K562 (cell line): ENCODE measurements at regions not wholly inside any gene's neighbourhood (a gene's known extent, or its start where the extent isn't known, plus 50 kb on each side); places are given as distances from the start of the nearest gene placed in this dataset.

Experiments
- ARID1B ChIP-seq: fragments of 450-650 bp; IDR thresholded peaks from 2 replicates; pipeline ENCODE4 v1.6.1; 2016; ENCODE audit warnings: antibody characterized with exemption, mild to moderate bottlenecking, inconsistent platforms
- C11orf30 ChIP-seq: fragments of 450-650 bp; IDR thresholded peaks from 2 replicates; pipeline ENCODE4 v1.6.1; 2016; ENCODE audit warnings: low read depth, mild to moderate bottlenecking
- CHD4 ChIP-seq: fragments of 200-600 bp; sonication (generic); IDR thresholded peaks from 3 replicates; pipeline ENCODE4 v1.6.1; 2012; ENCODE audit warnings: low read depth, mild to moderate bottlenecking, mixed read lengths, low read length, inconsistent platforms; ENCODE audit not compliant: insufficient read depth, insufficient replicate concordance, poor library complexity, severe bottlenecking
- ELF2 ChIP-seq: fragments of 250-450 bp; sonication (Bioruptor Pico); IDR thresholded peaks from 2 replicates; pipeline ENCODE4 v1.5.0; 2021; ENCODE audit warnings: mild to moderate bottlenecking
- HNRNPL ChIP-seq: fragments of 200-400 bp; formaldehyde crosslinking; IDR thresholded peaks from 2 replicates; pipeline ENCODE4 v1.6.1; 2017; ENCODE audit warnings: low read depth, mild to moderate bottlenecking, low read length
- JUN ChIP-seq, 2 experiments: sonication (generic) in 1 of 2; formaldehyde crosslinking in 1 of 2; IDR thresholded peaks; 2 replicates each; pipeline versions ENCODE4 v1.6.1 to v1.8.0; 2012 to 2022; ENCODE audit warnings: borderline replicate concordance in 2 of 2, mild to moderate bottlenecking in 2 of 2, improper control_type of control experiment in 1 of 2, low read depth in 1 of 2, low read length in 1 of 2, missing genetic modification reagents in 1 of 2
- KLF6 ChIP-seq: fragments of 250-450 bp; sonication (Bioruptor Pico); IDR thresholded peaks from 2 replicates; pipeline ENCODE4 v1.4.0; 2020; ENCODE audit warnings: mild to moderate bottlenecking, moderate library complexity, borderline replicate concordance
- MAFK ChIP-seq: IDR thresholded peaks from 2 replicates; pipeline ENCODE4 v1.6.1; 2011; ENCODE audit warnings: low read length, improper control_type of control experiment
- MEIS2 ChIP-seq: fragments of 450-650 bp; IDR thresholded peaks from 2 replicates; pipeline ENCODE4 v1.6.1; 2014; ENCODE audit warnings: mild to moderate bottlenecking; ENCODE audit not compliant: partially characterized antibody
- NCOA2 ChIP-seq, 2 experiments: fragments of 450-650 bp; IDR thresholded peaks; 2 replicates each; pipeline ENCODE4 v1.6.1; 2018; ENCODE audit warnings: mild to moderate bottlenecking in 2 of 2, moderate library complexity in 1 of 2; ENCODE audit not compliant: partially characterized antibody in 2 of 2
- NCOR1 ChIP-seq: fragments of 450-650 bp; IDR thresholded peaks from 2 replicates; pipeline ENCODE4 v1.6.1; 2016; ENCODE audit warnings: mild to moderate bottlenecking, moderate library complexity
- NFATC3 ChIP-seq: fragments of 450-650 bp; IDR thresholded peaks from 2 replicates; pipeline ENCODE4 v1.6.1; 2017; ENCODE audit warnings: mild to moderate bottlenecking
- NFXL1 ChIP-seq: fragments of 450-650 bp; formaldehyde crosslinking; IDR thresholded peaks from 2 replicates; pipeline ENCODE4 v1.4.0; 2021; ENCODE audit warnings: mild to moderate bottlenecking
- NRF1 ChIP-seq, 2 experiments: fragments of 450-650 bp; IDR thresholded peaks in 1 of 2; conservative IDR thresholded peaks in 1 of 2; 2 replicates each; pipeline ENCODE4 v1.6.1; 2014; ENCODE audit warnings: mild to moderate bottlenecking in 2 of 2
- PML ChIP-seq: IDR thresholded peaks from 2 replicates; pipeline ENCODE4 v1.6.1; 2012; ENCODE audit warnings: low read length, inconsistent platforms
- POLR2H ChIP-seq: IDR thresholded peaks from 2 replicates; pipeline ENCODE4 v1.6.1; 2016; ENCODE audit warnings: missing genetic modification characterization, low read depth, mild to moderate bottlenecking, control low read depth, missing compliant biosample characterization, moderate library complexity
- SMARCA4 ChIP-seq: fragments of 450-650 bp; IDR thresholded peaks from 2 replicates; pipeline ENCODE4 v1.6.1; 2016
- SMC3 ChIP-seq: conservative IDR thresholded peaks from 2 replicates; pipeline ENCODE4 v1.6.1; 2011; ENCODE audit warnings: low read depth, low read length, improper control_type of control experiment; ENCODE audit not compliant: insufficient read depth
- TCF7 ChIP-seq: sonication (generic); IDR thresholded peaks from 2 replicates; pipeline ENCODE4 v1.6.1; 2016; ENCODE audit warnings: antibody characterized with exemption, borderline replicate concordance
- TEAD1 ChIP-seq, 2 experiments: fragments of 450-650 bp in 1 of 2; sonication (generic) in 1 of 2; formaldehyde crosslinking; IDR thresholded peaks; 2 replicates each; pipeline versions ENCODE4 v1.4.0 to v1.8.0; 2020 to 2022; ENCODE audit warnings: mild to moderate bottlenecking in 2 of 2, missing genetic modification reagents in 1 of 2
- ZNF146 ChIP-seq: IDR thresholded peaks from one replicate; pipeline ENCODE4 v1.6.1; 2018; ENCODE audit warnings: missing compliant biosample characterization; ENCODE audit not compliant: unreplicated experiment
- ZNF699 ChIP-seq: fragments of 250-450 bp; sonication (Bioruptor Pico); IDR thresholded peaks from 2 replicates; pipeline ENCODE4 v1.8.0; 2021; ENCODE audit warnings: mild to moderate bottlenecking, moderate library complexity; ENCODE audit not compliant: insufficient replicate concordance
- ZNF778 ChIP-seq: fragments of 450-650 bp; formaldehyde crosslinking; IDR thresholded peaks from 2 replicates; pipeline ENCODE4 v1.4.0; 2020; ENCODE audit warnings: mild to moderate bottlenecking, moderate library complexity
- TF ChIP-seq, protein P1 (sequence below): fragments of 250-450 bp; sonication (Bioruptor Pico); IDR thresholded peaks from 2 replicates; pipeline ENCODE4 v1.8.0; 2022; ENCODE audit warnings: inconsistent platforms, mild to moderate bottlenecking, moderate library complexity, borderline replicate concordance
- TF ChIP-seq, protein P2 (sequence below): sonication (generic); formaldehyde crosslinking; IDR thresholded peaks from 2 replicates; pipeline ENCODE4 v1.8.1; 2023; ENCODE audit warnings: mild to moderate bottlenecking, missing genetic modification reagents
- TF ChIP-seq, protein P3 (sequence below): fragments of 250-450 bp; sonication (Bioruptor Pico); IDR thresholded peaks from 2 replicates; pipeline ENCODE4 v1.5.0; 2020; ENCODE audit warnings: mild to moderate bottlenecking, borderline replicate concordance

DNA sequence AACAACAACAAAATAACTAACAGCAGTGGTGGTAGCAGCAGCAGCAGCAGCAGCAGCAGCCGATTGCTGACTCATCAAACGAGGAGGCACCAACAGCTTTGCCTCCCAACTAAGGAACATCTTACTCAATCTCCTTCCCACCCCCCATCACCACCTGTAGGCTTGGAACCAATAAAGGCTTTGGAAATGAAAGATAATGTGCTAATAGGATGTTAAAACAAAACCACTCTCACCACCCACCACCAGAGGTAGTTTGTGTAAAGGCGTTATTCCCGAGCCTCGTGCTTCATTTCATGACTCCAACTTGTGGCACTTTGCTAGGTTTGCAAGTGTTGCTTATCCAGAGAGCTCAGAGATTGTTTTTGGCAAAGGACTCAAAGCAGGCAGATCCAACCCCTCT, 346.5 kb downstream of the CD83 start (continued):
- TF ChIP-seq JUN (IDR thresholded peaks at IDR 0.05; ENCODE audit: borderline replicate concordance, low read depth, low read length): peak; percentile 11; the same call in 1 of the 2 replicates
- TF ChIP-seq JUN (CRISPR knock-in tag; IDR thresholded peaks at IDR 0.05; ENCODE audit: borderline replicate concordance): no peak
- no peak for TF ChIP-seq NFXL1 (CRISPR knock-in tag)
- TF ChIP-seq, protein P1, sequence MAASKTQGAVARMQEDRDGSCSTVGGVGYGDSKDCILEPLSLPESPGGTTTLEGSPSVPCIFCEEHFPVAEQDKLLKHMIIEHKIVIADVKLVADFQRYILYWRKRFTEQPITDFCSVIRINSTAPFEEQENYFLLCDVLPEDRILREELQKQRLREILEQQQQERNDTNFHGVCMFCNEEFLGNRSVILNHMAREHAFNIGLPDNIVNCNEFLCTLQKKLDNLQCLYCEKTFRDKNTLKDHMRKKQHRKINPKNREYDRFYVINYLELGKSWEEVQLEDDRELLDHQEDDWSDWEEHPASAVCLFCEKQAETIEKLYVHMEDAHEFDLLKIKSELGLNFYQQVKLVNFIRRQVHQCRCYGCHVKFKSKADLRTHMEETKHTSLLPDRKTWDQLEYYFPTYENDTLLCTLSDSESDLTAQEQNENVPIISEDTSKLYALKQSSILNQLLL: no peak
- TF ChIP-seq TEAD1 (CRISPR knock-in tag; IDR thresholded peaks at IDR 0.05): no peak
- TF ChIP-seq ZNF146 (CRISPR knock-in tag): no peak
- TF ChIP-seq SMARCA4: peak; percentile 48
- no peak for TF ChIP-seq NRF1 (conservative IDR thresholded peaks at IDR 0.05 in 1 of 2, IDR thresholded peaks at IDR 0.05 in 1 of 2)
- no peak for TF ChIP-seq TCF7
- no peak for TF ChIP-seq HNRNPL
- peak; percentile 96 for TF ChIP-seq MAFK
- no peak for TF ChIP-seq CHD4
- no peak for TF ChIP-seq POLR2H (tag)
- TF ChIP-seq NCOA2 (IDR thresholded peaks at IDR 0.05; ENCODE audit: partially characterized antibody in 2 of 2): no peak
- TF ChIP-seq, protein P2, sequence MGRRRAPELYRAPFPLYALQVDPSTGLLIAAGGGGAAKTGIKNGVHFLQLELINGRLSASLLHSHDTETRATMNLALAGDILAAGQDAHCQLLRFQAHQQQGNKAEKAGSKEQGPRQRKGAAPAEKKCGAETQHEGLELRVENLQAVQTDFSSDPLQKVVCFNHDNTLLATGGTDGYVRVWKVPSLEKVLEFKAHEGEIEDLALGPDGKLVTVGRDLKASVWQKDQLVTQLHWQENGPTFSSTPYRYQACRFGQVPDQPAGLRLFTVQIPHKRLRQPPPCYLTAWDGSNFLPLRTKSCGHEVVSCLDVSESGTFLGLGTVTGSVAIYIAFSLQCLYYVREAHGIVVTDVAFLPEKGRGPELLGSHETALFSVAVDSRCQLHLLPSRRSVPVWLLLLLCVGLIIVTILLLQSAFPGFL: no peak
- TF ChIP-seq C11orf30: peak; percentile 99
- 0 out of 2 replicates have a peak, but pooled peaks have one; percentile 15 for TF ChIP-seq KLF6 (CRISPR knock-in tag)
- TF ChIP-seq MEIS2: no peak
- TF ChIP-seq PML: no peak
- TF ChIP-seq SMC3: peak; percentile 65; the same call in 1 of the 2 replicates
- TF ChIP-seq ZNF699: no peak
- TF ChIP-seq NFATC3: no peak
- TF ChIP-seq, protein P3, sequence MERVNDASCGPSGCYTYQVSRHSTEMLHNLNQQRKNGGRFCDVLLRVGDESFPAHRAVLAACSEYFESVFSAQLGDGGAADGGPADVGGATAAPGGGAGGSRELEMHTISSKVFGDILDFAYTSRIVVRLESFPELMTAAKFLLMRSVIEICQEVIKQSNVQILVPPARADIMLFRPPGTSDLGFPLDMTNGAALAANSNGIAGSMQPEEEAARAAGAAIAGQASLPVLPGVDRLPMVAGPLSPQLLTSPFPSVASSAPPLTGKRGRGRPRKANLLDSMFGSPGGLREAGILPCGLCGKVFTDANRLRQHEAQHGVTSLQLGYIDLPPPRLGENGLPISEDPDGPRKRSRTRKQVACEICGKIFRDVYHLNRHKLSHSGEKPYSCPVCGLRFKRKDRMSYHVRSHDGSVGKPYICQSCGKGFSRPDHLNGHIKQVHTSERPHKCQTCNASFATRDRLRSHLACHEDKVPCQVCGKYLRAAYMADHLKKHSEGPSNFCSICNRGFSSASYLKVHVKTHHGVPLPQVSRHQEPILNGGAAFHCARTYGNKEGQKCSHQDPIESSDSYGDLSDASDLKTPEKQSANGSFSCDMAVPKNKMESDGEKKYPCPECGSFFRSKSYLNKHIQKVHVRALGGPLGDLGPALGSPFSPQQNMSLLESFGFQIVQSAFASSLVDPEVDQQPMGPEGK (CRISPR knock-in tag): no peak
- peak; percentile 63; the same call in 1 of the 2 replicates for TF ChIP-seq ARID1B
- no peak for TF ChIP-seq ELF2 (CRISPR knock-in tag)
- TF ChIP-seq ZNF778 (CRISPR knock-in tag): no peak
- 0 out of 2 replicates have a peak, but pooled peaks have one; percentile 5 for TF ChIP-seq NCOR1
